HG02610 (cell line): ENCODE measurements at regions not wholly inside any gene's neighbourhood (a gene's known extent, or its start where the extent isn't known, plus 50 kb on each side); places are given as distances from the start of the nearest gene placed in this dataset.

Experiments
- ATAC-seq: cut with Tn5 transposase; IDR thresholded peaks from one replicate; pipeline ENCODE4 v1.9.1; 2021; ENCODE audit warnings: mild to moderate bottlenecking, moderate library complexity; ENCODE audit not compliant: unreplicated experiment

GRCh38 chr21:35853321-35854239, 206.7 kb downstream of the SETD4 start:
- no peak for ATAC-seq

GRCh38 chr21:35852820-35853219, 207.5 kb downstream of the SETD4 start:
- no peak for ATAC-seq

GRCh38 chr21:35850542-35851103, 209.7 kb downstream of the SETD4 start:
- ATAC-seq: no peak

GRCh38 chr21:35850029-35850428, 210.3 kb downstream of the SETD4 start:
- ATAC-seq: no peak

GRCh38 chr21:35849144-35849543, 211.2 kb downstream of the SETD4 start:
- ATAC-seq: no peak

- ATAC-seq: no peak
Observed at GRCh38 chr21:35843911-35844667, 216.2 kb downstream of the SETD4 start.

- ATAC-seq: no peak
Observed at GRCh38 chr21:35840949-35841348, 219.4 kb downstream of the SETD4 start.

- ATAC-seq: no peak
Observed at GRCh38 chr21:35840197-35840799, 220.0 kb downstream of the SETD4 start.

GRCh38 chr21:35838987-35839763, 221.2 kb downstream of the SETD4 start:
- ATAC-seq: no peak

- no peak for ATAC-seq
Observed at GRCh38 chr21:35838350-35838749, 222.0 kb downstream of the SETD4 start.

- ATAC-seq: no peak
Observed at GRCh38 chr21:35833991-35834390, 226.3 kb downstream of the SETD4 start.

GRCh38 chr21:35833388-35833787, 226.9 kb downstream of the SETD4 start:
- no peak for ATAC-seq

- ATAC-seq: no peak
Observed at GRCh38 chr21:35831230-35831629, 229.1 kb downstream of the SETD4 start.

GRCh38 chr21:35829067-35829466, 231.3 kb downstream of the SETD4 start:
- ATAC-seq: no peak

- no peak for ATAC-seq
Observed at GRCh38 chr21:35828161-35828560, 232.2 kb downstream of the SETD4 start.

GRCh38 chr21:35827004-35827403, 233.3 kb downstream of the SETD4 start:
- ATAC-seq: no peak

- ATAC-seq: no peak
Observed at GRCh38 chr21:35825370-35826353, 234.7 kb downstream of the SETD4 start.

- ATAC-seq: no peak
Observed at GRCh38 chr21:35824136-35824535, 236.2 kb downstream of the SETD4 start.

- no peak for ATAC-seq
Observed at GRCh38 chr21:35819134-35819533, 241.2 kb downstream of the SETD4 start.
